HEK293 (cell line): ENCODE measurements at regions not wholly inside any gene's neighbourhood (a gene's known extent, or its start where the extent isn't known, plus 50 kb on each side); places are given as distances from the start of the nearest gene placed in this dataset.

Experiments used
- CTCF ChIA-PET: fragments of 350-600 bp; formaldehyde crosslinking; extraction: SDS; loops from one replicate; lab custom pipeline; 2021; ENCODE audit warnings: antibody characterized with exemption; lab: Yijun Ruan, JAX
- POLR2A ChIA-PET: fragments of 300-600 bp; formaldehyde crosslinking; extraction: SDS; loops from one replicate; lab custom pipeline; 2020; ENCODE audit warnings: antibody characterized with exemption, inconsistent platforms; lab: Yijun Ruan, JAX
- H3K27ac ChIP-seq: fragments of 200-500 bp; sonication (Bioruptor generic); 2 replicates; pipeline ENCODE4 v1.5.1; 2014; ENCODE audit warnings: low read depth, low read length, control low read depth, inconsistent platforms; ENCODE audit errors: extremely low read depth
- H3K36me3 ChIP-seq, 2 experiments: fragments of 200-500 bp in 1 of 2; sonication (Bioruptor generic) in 1 of 2; 1 replicate in 1 of 2; 2 replicates in 1 of 2; pipeline ENCODE4 v1.5.1; 2014 to 2017; ENCODE audit warnings: inconsistent platforms in 2 of 2, low read length in 2 of 2; ENCODE audit not compliant: control insufficient read depth in 2 of 2, insufficient read depth in 1 of 2
- H3K4me1 ChIP-seq: fragments of 200-500 bp; sonication (Bioruptor generic); 2 replicates; pipeline ENCODE4 v1.5.1; 2014; ENCODE audit warnings: mild to moderate bottlenecking, low read length, inconsistent platforms; ENCODE audit not compliant: control insufficient read depth, insufficient read depth
- H3K4me3 ChIP-seq: 2 replicates; pipeline ENCODE4 v1.5.1; 2011; ENCODE audit warnings: low read depth, mild to moderate bottlenecking, control low read depth, low read length, moderate library complexity
- H3K9me3 ChIP-seq: fragments of 200-500 bp; sonication (Bioruptor generic); 2 replicates; pipeline ENCODE4 v1.5.1; 2014; ENCODE audit warnings: low read depth, low read length, inconsistent platforms; ENCODE audit not compliant: control insufficient read depth, insufficient read depth
- ELK4 ChIP-seq: IDR thresholded peaks from 2 replicates; pipeline ENCODE4 v1.6.1; 2011; ENCODE audit warnings: mild to moderate bottlenecking, low read depth, low read length, borderline replicate concordance
- GLI2 ChIP-seq: fragments of 450-650 bp; formaldehyde crosslinking; IDR thresholded peaks from 2 replicates; pipeline ENCODE4; 2017; ENCODE audit warnings: missing biosample characterization, missing genetic modification characterization, low read depth, borderline replicate concordance
- KLF10 ChIP-seq: fragments of 450-650 bp; IDR thresholded peaks from 2 replicates; pipeline ENCODE4 v1.5.1; 2018; ENCODE audit warnings: missing biosample characterization, mild to moderate bottlenecking, missing genetic modification characterization
- OVOL3 ChIP-seq: fragments of 450-650 bp; formaldehyde crosslinking; IDR thresholded peaks from 2 replicates; pipeline ENCODE4 v1.5.1; 2016; ENCODE audit warnings: missing biosample characterization, missing genetic modification characterization
- PATZ1 ChIP-seq: fragments of 450-650 bp; formaldehyde crosslinking; IDR thresholded peaks from 2 replicates; pipeline ENCODE4 v1.5.1; 2016; ENCODE audit warnings: missing biosample characterization, missing genetic modification characterization
- PRDM10 ChIP-seq: fragments of 450-650 bp; formaldehyde crosslinking; IDR thresholded peaks from 2 replicates; pipeline ENCODE4 v1.5.1; 2016; ENCODE audit warnings: missing biosample characterization, missing genetic modification characterization
- ZBTB10 ChIP-seq: fragments of 450-650 bp; formaldehyde crosslinking; IDR thresholded peaks from 2 replicates; pipeline ENCODE4 v1.5.1; 2016; ENCODE audit warnings: missing biosample characterization, missing genetic modification characterization
- ZNF175 ChIP-seq: fragments of 450-650 bp; formaldehyde crosslinking; IDR thresholded peaks from 2 replicates; pipeline ENCODE4 v1.5.1; 2016; ENCODE audit warnings: missing biosample characterization, missing genetic modification characterization
- ZNF266 ChIP-seq: fragments of 450-650 bp; formaldehyde crosslinking; IDR thresholded peaks from 2 replicates; pipeline ENCODE4 v1.5.1; 2016; ENCODE audit warnings: missing biosample characterization, missing genetic modification characterization, low read depth
- ZNF274 ChIP-seq, 2 experiments: fragments of 200-500 bp in 1 of 2; fragments of 450-650 bp in 1 of 2; sonication (Bioruptor generic) in 1 of 2; formaldehyde crosslinking in 1 of 2; IDR thresholded peaks; 2 replicates each; pipeline versions ENCODE4 v1.5.1 to v1.6.1; 2014 to 2016; ENCODE audit warnings: borderline replicate concordance in 1 of 2, inconsistent platforms in 1 of 2, low read length in 1 of 2, missing biosample characterization in 1 of 2, missing genetic modification characterization in 1 of 2
- ZNF311 ChIP-seq: fragments of 450-650 bp; formaldehyde crosslinking; IDR thresholded peaks from 2 replicates; pipeline ENCODE4 v1.5.1; 2017; ENCODE audit warnings: missing biosample characterization, missing genetic modification characterization, borderline replicate concordance
- ZNF426 ChIP-seq: fragments of 450-650 bp; formaldehyde crosslinking; IDR thresholded peaks from 2 replicates; pipeline ENCODE4 v1.5.1; 2017; ENCODE audit warnings: missing biosample characterization, missing genetic modification characterization, mild to moderate bottlenecking, inconsistent platforms, moderate library complexity
- ZNF548 ChIP-seq: fragments of 450-650 bp; formaldehyde crosslinking; IDR thresholded peaks from 2 replicates; pipeline ENCODE4 v1.5.1; 2016; ENCODE audit warnings: missing biosample characterization, missing genetic modification characterization
- ZNF600 ChIP-seq: fragments of 450-650 bp; formaldehyde crosslinking; IDR thresholded peaks from 2 replicates; pipeline ENCODE4 v1.5.1; 2016; ENCODE audit warnings: missing biosample characterization, missing genetic modification characterization
- ZNF629 ChIP-seq: fragments of 450-650 bp; formaldehyde crosslinking; IDR thresholded peaks from 2 replicates; pipeline ENCODE4 v1.5.1; 2017; ENCODE audit warnings: missing biosample characterization, missing genetic modification characterization
- ZNF645 ChIP-seq: fragments of 450-650 bp; formaldehyde crosslinking; IDR thresholded peaks from 2 replicates; pipeline ENCODE4; 2016; ENCODE audit warnings: missing biosample characterization, missing genetic modification characterization
- ZNF677 ChIP-seq: fragments of 450-650 bp; IDR thresholded peaks from 2 replicates; pipeline ENCODE4 v1.5.0; 2018; ENCODE audit warnings: missing biosample characterization, mild to moderate bottlenecking, missing genetic modification characterization, moderate library complexity
- ZNF76 ChIP-seq: fragments of 450-650 bp; formaldehyde crosslinking; IDR thresholded peaks from 2 replicates; pipeline ENCODE4; 2016; ENCODE audit warnings: low read depth, missing biosample characterization, missing genetic modification characterization, borderline replicate concordance
- ZSCAN18 ChIP-seq: fragments of 450-650 bp; formaldehyde crosslinking; IDR thresholded peaks from 2 replicates; pipeline ENCODE4 v1.5.1; 2016; ENCODE audit warnings: missing biosample characterization, missing genetic modification characterization
- TF ChIP-seq, protein P1 (sequence below): fragments of 450-650 bp; formaldehyde crosslinking; IDR thresholded peaks from 2 replicates; pipeline ENCODE4 v1.5.1; 2016; ENCODE audit warnings: missing biosample characterization, missing genetic modification characterization

DNA sequence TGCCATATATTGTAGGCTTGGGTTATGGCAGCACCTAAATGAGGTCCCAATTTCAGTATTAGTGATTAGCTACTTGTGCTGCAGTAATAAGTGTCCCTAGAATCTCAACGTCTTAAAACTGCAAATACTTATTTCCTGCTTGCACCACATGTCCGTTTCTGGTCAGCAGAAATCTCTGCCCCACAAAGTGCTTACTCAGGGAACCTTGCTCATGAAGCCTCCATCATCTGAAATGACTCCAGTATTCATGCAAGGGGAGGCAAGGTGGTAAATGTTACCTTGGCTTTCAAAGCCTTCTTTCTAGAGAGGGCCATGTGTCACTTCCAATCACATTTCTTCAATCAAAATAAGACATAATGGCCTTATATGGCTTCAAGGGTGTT lies 274.2 kb upstream of the KAZN start:
- ChIA-PET POLR2A (no interaction called here), CTCF (no interaction called here)
- TF ChIP-seq ZBTB10 (tag by site-specific recombination) (no peak), ZNF677 (tag by site-specific recombination) (no peak), ZNF548 (tag by site-specific recombination) (no peak), ZNF629 (tag by site-specific recombination) (no peak), ZNF311 (tag by site-specific recombination) (no peak), ZSCAN18 (tag by site-specific recombination) (no peak), ELK4 (no peak), ZNF600 (tag by site-specific recombination) (no peak), ZNF274 (IDR thresholded peaks at IDR 0.05; ENCODE audit: low read length) (no peak), ZNF274 (tag by site-specific recombination; IDR thresholded peaks at IDR 0.05; ENCODE audit: borderline replicate concordance) (no peak), ZNF645 (tag by site-specific recombination) (no peak), PRDM10 (tag by site-specific recombination) (no peak), ZNF76 (tag by site-specific recombination) (no peak), ZNF266 (tag by site-specific recombination) (no peak), OVOL3 (tag by site-specific recombination) (no peak), GLI2 (tag by site-specific recombination) (no peak), PATZ1 (tag by site-specific recombination) (no peak), ZNF175 (tag by site-specific recombination) (no peak), ZNF426 (tag by site-specific recombination) (no peak), KLF10 (no peak)
- TF ChIP-seq, protein P1, sequence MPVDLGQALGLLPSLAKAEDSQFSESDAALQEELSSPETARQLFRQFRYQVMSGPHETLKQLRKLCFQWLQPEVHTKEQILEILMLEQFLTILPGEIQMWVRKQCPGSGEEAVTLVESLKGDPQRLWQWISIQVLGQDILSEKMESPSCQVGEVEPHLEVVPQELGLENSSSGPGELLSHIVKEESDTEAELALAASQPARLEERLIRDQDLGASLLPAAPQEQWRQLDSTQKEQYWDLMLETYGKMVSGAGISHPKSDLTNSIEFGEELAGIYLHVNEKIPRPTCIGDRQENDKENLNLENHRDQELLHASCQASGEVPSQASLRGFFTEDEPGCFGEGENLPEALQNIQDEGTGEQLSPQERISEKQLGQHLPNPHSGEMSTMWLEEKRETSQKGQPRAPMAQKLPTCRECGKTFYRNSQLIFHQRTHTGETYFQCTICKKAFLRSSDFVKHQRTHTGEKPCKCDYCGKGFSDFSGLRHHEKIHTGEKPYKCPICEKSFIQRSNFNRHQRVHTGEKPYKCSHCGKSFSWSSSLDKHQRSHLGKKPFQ (tag by site-specific recombination): no peak
- no peak overlapping the region for H3K27ac ChIP-seq
- no peaks in the 10 kb centered on the region for H3K36me3 ChIP-seq
- H3K9me3 ChIP-seq: no peaks in the 10 kb centered on the region
- H3K4me1 ChIP-seq: no peaks in the 10 kb centered on the region
- no peak overlapping the region for H3K4me3 ChIP-seq
